ENCODE measurements at regions not wholly inside any gene's neighbourhood (a gene's known extent, or its start where the extent isn't known, plus 50 kb on each side); places are given as distances from the start of the nearest gene placed in this dataset.

DNA sequence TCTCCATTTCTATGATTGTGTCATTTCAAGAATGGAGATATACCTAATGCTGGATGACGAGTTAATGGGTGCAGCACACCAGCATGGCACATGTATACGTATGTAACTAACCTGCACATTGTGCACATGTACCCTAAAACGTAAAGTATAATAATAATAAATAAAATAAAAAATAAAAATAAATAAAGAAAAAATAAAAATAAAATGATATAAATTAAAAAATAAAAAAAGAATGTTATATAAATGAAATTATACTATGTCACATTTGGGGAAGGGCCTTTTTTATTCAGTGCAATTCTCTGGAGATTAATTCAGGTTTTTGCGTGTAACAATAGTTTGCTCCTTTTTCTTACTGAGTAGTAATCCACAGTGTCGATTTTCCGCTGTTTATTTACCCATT lies 763.5 kb upstream of the POU3F3 start:
- Histone ChIP-seq H3K27ac (no peak overlapping the region), H3K4me3 (no peak overlapping the region), H3K9me3 (no peaks in the 10 kb centered on the region), H3K36me3 (no peaks in the 10 kb centered on the region), H3K4me1 (no peaks in the 10 kb centered on the region), H3K27me3 (no peaks in the 10 kb centered on the region)
- DNase-seq (ENCODE audit: low spot score in 2 of 2): no peak
- WGBS: 88% methylated on average over 6 of the region's 6 CpGs
- TF ChIP-seq POLR2A (IDR thresholded peaks at IDR 0.05): no peak
- no peak for TF ChIP-seq EP300 (IDR thresholded peaks at IDR 0.05)
- TF ChIP-seq, protein P1, sequence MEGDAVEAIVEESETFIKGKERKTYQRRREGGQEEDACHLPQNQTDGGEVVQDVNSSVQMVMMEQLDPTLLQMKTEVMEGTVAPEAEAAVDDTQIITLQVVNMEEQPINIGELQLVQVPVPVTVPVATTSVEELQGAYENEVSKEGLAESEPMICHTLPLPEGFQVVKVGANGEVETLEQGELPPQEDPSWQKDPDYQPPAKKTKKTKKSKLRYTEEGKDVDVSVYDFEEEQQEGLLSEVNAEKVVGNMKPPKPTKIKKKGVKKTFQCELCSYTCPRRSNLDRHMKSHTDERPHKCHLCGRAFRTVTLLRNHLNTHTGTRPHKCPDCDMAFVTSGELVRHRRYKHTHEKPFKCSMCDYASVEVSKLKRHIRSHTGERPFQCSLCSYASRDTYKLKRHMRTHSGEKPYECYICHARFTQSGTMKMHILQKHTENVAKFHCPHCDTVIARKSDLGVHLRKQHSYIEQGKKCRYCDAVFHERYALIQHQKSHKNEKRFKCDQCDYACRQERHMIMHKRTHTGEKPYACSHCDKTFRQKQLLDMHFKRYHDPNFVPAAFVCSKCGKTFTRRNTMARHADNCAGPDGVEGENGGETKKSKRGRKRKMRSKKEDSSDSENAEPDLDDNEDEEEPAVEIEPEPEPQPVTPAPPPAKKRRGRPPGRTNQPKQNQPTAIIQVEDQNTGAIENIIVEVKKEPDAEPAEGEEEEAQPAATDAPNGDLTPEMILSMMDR (IDR thresholded peaks at IDR 0.05): no peak
- no peak for TF ChIP-seq POLR2AphosphoS5 (IDR thresholded peaks at IDR 0.05)

DNA sequence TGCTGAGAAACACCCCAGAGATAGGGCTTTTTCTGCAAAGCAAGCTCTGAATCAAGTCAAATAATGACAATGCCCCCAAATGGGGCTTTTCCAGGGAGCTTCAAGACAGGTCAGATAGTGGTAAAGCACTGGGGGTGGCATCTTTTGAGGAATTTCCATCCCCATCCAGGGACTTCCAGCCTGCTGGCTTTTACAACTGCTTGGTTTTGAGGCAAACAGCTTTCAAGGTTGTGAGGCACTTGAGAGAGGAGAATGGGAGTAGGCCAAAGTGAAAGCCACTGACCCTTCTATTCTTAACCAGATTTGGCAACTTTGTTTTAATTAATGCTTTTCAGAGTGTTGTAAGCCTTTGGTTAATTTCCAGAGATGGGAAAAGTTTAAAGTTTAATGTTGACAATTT lies 762.0 kb upstream of the POU3F3 start:
- no peak for DNase-seq (ENCODE audit: low spot score in 2 of 2)
- Histone ChIP-seq H3K36me3 (no peaks in the 10 kb centered on the region), H3K4me3 (no peak overlapping the region), H3K27me3 (no peaks in the 10 kb centered on the region), H3K9me3 (no peaks in the 10 kb centered on the region), H3K27ac (no peak overlapping the region), H3K4me1 (no peaks in the 10 kb centered on the region)
- TF ChIP-seq, protein P1 (IDR thresholded peaks at IDR 0.05): no peak
- TF ChIP-seq POLR2A (IDR thresholded peaks at IDR 0.05): no peak
- TF ChIP-seq EP300 (IDR thresholded peaks at IDR 0.05): no peak
- TF ChIP-seq POLR2AphosphoS5 (IDR thresholded peaks at IDR 0.05): no peak

DNA sequence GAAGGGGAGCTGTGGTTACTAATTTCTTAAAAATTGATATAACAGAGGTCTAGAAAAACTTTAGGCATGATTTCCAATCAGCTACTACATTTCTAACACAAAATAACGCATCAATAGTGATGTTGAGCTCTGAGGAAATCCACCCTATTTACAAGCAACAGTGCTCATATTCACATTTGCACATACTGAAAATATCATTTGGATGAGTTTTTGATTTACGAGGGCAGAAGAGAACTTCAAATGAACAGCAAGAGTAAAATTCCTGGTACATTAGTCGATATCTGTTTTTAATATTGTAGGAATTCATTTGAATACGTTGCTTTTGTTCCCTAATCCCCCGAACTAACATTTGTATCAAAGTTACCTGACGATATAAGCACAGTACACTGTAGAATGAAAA lies 761.0 kb upstream of the POU3F3 start:
- H3K4me1 ChIP-seq: no peaks in the 10 kb centered on the region
- no peak for TF ChIP-seq EP300 (IDR thresholded peaks at IDR 0.05)
- no peak for TF ChIP-seq POLR2A (IDR thresholded peaks at IDR 0.05)
- TF ChIP-seq, protein P1 (IDR thresholded peaks at IDR 0.05): no peak
- TF ChIP-seq POLR2AphosphoS5 (IDR thresholded peaks at IDR 0.05): no peak
- no peaks in the 10 kb centered on the region for H3K27me3 ChIP-seq
- no peak for DNase-seq (ENCODE audit: low spot score in 2 of 2)
- no peaks in the 10 kb centered on the region for H3K36me3 ChIP-seq
- H3K9me3 ChIP-seq: no peaks in the 10 kb centered on the region
- WGBS: 63% methylated on average over 6 of the region's 6 CpGs
- H3K27ac ChIP-seq: no peak overlapping the region
- no peak overlapping the region for H3K4me3 ChIP-seq

GRCh38 chr2:104102615-104103014 lies 751.3 kb upstream of the POU3F3 start:
- Histone ChIP-seq H3K27ac (no peak overlapping the region), H3K4me1 (no peaks in the 10 kb centered on the region), H3K27me3 (no peaks in the 10 kb centered on the region), H3K4me3 (no peak overlapping the region), H3K9me3 (no peaks in the 10 kb centered on the region), H3K36me3 (no peaks in the 10 kb centered on the region)
- WGBS: 41% methylated on average over 3 of the region's 3 CpGs
- no peak for DNase-seq (ENCODE audit: low spot score in 2 of 2)
- TF ChIP-seq POLR2AphosphoS5 (IDR thresholded peaks at IDR 0.05) (no peak), EP300 (IDR thresholded peaks at IDR 0.05) (no peak), POLR2A (IDR thresholded peaks at IDR 0.05) (no peak)
- TF ChIP-seq, protein P1 (IDR thresholded peaks at IDR 0.05): no peak

DNA sequence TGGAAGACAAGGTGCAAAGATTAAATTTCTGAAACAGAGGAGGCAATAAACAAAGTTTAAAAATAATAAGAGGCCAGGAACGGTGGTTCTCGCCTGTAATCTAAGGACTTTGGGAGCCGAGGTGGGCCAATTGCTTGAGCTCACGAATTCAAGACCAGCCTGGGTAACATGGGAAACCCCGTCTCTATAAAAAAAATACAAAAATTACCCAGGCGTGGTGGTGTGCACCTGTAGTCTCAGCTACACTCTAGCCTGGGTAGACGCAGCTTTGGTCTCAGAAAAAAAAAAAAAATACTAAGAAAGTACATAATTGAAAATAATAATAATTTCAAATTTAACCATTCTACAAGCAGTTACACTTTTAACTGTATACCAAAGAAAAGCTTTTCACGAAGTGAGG lies 744.6 kb upstream of the POU3F3 start:
- no peak for DNase-seq (ENCODE audit: low spot score in 2 of 2)
- WGBS: 84% methylated on average over 8 of the region's 8 CpGs

DNA sequence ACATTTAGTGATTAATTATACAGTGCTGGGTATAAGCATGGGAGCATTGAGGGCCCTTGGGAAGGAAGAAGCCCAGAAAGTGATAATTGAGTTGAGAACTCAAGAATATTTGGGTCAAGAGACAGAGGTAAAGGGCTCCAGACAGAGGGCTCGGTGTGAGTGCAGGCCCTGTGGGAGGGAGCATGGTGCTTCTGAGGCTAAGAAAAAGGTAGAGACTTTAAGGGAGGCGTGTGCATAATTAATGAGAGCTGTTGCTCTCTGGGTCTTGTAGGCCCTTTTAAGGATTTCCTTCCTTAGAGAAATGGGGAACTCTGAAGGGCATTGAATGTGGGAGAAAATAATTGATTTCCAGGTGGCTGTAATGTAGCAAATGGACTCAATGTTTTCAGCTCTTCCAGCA lies 735.0 kb upstream of the POU3F3 start:
- 88% methylated on average over 2 of the region's 2 CpGs for WGBS
- no peaks in the 10 kb centered on the region for H3K36me3 ChIP-seq
- no peak for DNase-seq (ENCODE audit: low spot score in 2 of 2)

More for the DNA sequence above, 744.6 kb upstream of the POU3F3 start:
- H3K36me3 ChIP-seq: no peaks in the 10 kb centered on the region
- no peaks in the 10 kb centered on the region for H3K27me3 ChIP-seq
- H3K4me1 ChIP-seq: no peaks in the 10 kb centered on the region
- TF ChIP-seq POLR2A (IDR thresholded peaks at IDR 0.05): no peak
- H3K9me3 ChIP-seq: no peaks in the 10 kb centered on the region
- H3K27ac ChIP-seq: no peak overlapping the region
- no peak overlapping the region for H3K4me3 ChIP-seq

More for the DNA sequence above, 735.0 kb upstream of the POU3F3 start:
- Histone ChIP-seq H3K27ac (no peak overlapping the region), H3K4me1 (no peaks in the 10 kb centered on the region), H3K4me3 (no peak overlapping the region), H3K27me3 (no peaks in the 10 kb centered on the region), H3K9me3 (no peaks in the 10 kb centered on the region)
- no peak for TF ChIP-seq POLR2AphosphoS5 (IDR thresholded peaks at IDR 0.05)
- no peak for TF ChIP-seq EP300 (IDR thresholded peaks at IDR 0.05)
- no peak for TF ChIP-seq POLR2A (IDR thresholded peaks at IDR 0.05)
- TF ChIP-seq, protein P1 (IDR thresholded peaks at IDR 0.05): no peak
